ENCODE measurements at regions not wholly inside any gene's neighbourhood (a gene's known extent, or its start where the extent isn't known, plus 50 kb on each side); places are given as distances from the start of the nearest gene placed in this dataset.

DNA sequence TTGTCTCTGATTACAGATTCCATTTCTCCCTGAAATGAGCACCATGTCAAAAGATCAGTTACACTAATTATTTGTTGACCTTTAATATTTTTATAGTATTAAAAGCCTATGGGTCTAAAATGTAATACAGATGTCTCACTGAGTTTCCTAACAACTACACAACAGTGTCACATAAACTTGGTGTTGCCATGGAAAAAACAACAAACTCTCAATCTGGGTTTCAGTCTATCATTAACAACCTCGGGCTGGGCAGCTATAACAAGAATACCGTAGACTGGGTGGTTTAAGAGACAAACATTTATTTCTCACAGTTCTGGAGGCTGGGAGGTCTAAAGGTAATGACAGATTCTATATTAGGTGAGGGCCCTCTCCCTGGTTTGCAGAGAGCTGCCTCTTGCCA lies 407.1 kb downstream of the HNRNPD start:
- H3K9me3 ChIP-seq (ENCODE audit: low read length), result no peaks in the 10 kb centered on the region
- no peaks in the 10 kb centered on the region for H3F3A ChIP-seq (ENCODE audit: insufficient read depth, low read length)
- H4K20me1 ChIP-seq (ENCODE audit: insufficient read depth, low read length), result no peaks in the 10 kb centered on the region
- no peaks in the 10 kb centered on the region for H3K9me2 ChIP-seq (ENCODE audit: low read depth, low read length)
- no peaks in the 10 kb centered on the region for H3K4me1 ChIP-seq (ENCODE audit: insufficient read depth, low read length, severe bottlenecking)
- no peak overlapping the region for H3K27ac ChIP-seq (ENCODE audit: low read depth, low read length, poor library complexity, severe bottlenecking)
- no peak overlapping the region for H3K4me2 ChIP-seq (ENCODE audit: low read length)
- no peak overlapping the region for H2AFZ ChIP-seq (ENCODE audit: low read length)
- no peaks in the 10 kb centered on the region for H3K79me2 ChIP-seq (ENCODE audit: insufficient read depth, low read length)
- no peak overlapping the region for H3K9ac ChIP-seq (ENCODE audit: low read length)
- no peaks in the 10 kb centered on the region for H3K36me3 ChIP-seq (ENCODE audit: insufficient read depth, low read length)
- TF ChIP-seq, protein P1, sequence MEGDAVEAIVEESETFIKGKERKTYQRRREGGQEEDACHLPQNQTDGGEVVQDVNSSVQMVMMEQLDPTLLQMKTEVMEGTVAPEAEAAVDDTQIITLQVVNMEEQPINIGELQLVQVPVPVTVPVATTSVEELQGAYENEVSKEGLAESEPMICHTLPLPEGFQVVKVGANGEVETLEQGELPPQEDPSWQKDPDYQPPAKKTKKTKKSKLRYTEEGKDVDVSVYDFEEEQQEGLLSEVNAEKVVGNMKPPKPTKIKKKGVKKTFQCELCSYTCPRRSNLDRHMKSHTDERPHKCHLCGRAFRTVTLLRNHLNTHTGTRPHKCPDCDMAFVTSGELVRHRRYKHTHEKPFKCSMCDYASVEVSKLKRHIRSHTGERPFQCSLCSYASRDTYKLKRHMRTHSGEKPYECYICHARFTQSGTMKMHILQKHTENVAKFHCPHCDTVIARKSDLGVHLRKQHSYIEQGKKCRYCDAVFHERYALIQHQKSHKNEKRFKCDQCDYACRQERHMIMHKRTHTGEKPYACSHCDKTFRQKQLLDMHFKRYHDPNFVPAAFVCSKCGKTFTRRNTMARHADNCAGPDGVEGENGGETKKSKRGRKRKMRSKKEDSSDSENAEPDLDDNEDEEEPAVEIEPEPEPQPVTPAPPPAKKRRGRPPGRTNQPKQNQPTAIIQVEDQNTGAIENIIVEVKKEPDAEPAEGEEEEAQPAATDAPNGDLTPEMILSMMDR (IDR thresholded peaks at IDR 0.05; ENCODE audit: low read length), result no peak
- no peak for TF ChIP-seq EZH2 (IDR thresholded peaks at IDR 0.05; ENCODE audit: borderline replicate concordance, low read length)
- H3K27me3 ChIP-seq (ENCODE audit: insufficient read depth, low read length), result no peaks in the 10 kb centered on the region
- no peak overlapping the region for H3K4me3 ChIP-seq (ENCODE audit: low read depth, low read length, poor library complexity, severe bottlenecking)

DNA sequence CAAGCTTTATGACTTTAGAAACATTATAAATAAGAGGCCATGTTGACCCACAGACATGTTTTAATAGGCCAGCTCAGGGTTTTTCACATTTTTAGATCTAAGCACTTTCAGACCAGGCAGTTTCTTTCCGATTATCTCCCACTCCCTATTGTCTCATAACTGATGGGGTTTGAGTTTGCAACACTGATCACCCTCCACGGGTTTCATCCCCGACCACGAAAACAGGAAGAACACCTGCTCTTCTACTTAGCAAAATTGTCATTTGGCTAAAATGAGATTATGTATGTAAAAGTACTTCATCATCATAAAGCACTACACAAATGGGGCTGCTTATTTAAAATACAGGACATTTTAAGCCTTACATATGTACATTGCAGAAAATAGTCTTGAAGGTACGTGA lies 407.9 kb downstream of the HNRNPD start:
- Histone ChIP-seq H3K79me2 (ENCODE audit: insufficient read depth, low read length) (no peaks in the 10 kb centered on the region), H4K20me1 (ENCODE audit: insufficient read depth, low read length) (no peaks in the 10 kb centered on the region), H3K27me3 (ENCODE audit: insufficient read depth, low read length) (no peaks in the 10 kb centered on the region), H3K4me1 (ENCODE audit: insufficient read depth, low read length, severe bottlenecking) (no peaks in the 10 kb centered on the region), H3F3A (ENCODE audit: insufficient read depth, low read length) (no peaks in the 10 kb centered on the region), H3K9me2 (ENCODE audit: low read depth, low read length) (no peaks in the 10 kb centered on the region), H3K9ac (ENCODE audit: low read length) (no peak overlapping the region), H2AFZ (ENCODE audit: low read length) (no peak overlapping the region), H3K4me3 (ENCODE audit: low read depth, low read length, poor library complexity, severe bottlenecking) (no peak overlapping the region), H3K36me3 (ENCODE audit: insufficient read depth, low read length) (no peaks in the 10 kb centered on the region), H3K9me3 (ENCODE audit: low read length) (no peaks in the 10 kb centered on the region), H3K4me2 (ENCODE audit: low read length) (no peak overlapping the region), H3K27ac (ENCODE audit: low read depth, low read length, poor library complexity, severe bottlenecking) (no peak overlapping the region)
- TF ChIP-seq EZH2 (IDR thresholded peaks at IDR 0.05; ENCODE audit: borderline replicate concordance, low read length), result no peak

DNA sequence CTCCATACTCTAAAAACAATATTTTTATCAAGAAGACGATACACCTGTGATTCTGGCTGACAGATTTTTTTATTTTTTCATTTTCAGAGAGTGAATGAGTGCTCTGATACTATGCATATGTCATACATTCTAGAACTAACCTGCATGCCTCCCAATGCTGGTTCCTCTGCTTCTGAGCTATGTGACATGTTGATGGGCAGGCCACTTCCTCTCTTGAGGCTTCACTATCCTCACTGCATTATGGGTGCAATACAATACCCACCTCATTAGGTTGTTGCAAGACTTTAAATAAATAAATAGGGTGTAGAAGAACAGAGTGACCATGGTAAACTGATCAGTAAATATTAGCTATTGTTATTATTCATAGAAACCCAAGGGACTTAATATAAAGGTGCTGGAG lies 408.3 kb downstream of the HNRNPD start:
- H4K20me1 ChIP-seq (ENCODE audit: insufficient read depth, low read length), result no peaks in the 10 kb centered on the region
- no peak overlapping the region for H3K27ac ChIP-seq (ENCODE audit: low read depth, low read length, poor library complexity, severe bottlenecking)
- H3K36me3 ChIP-seq (ENCODE audit: insufficient read depth, low read length), result no peaks in the 10 kb centered on the region
- H2AFZ ChIP-seq (ENCODE audit: low read length), result no peak overlapping the region
- no peaks in the 10 kb centered on the region for H3K9me3 ChIP-seq (ENCODE audit: low read length)
- H3K9ac ChIP-seq (ENCODE audit: low read length), result no peak overlapping the region
- no peak overlapping the region for H3K4me3 ChIP-seq (ENCODE audit: low read depth, low read length, poor library complexity, severe bottlenecking)
- H3K4me1 ChIP-seq (ENCODE audit: insufficient read depth, low read length, severe bottlenecking), result no peaks in the 10 kb centered on the region
- H3K9me2 ChIP-seq (ENCODE audit: low read depth, low read length), result no peaks in the 10 kb centered on the region
- no peaks in the 10 kb centered on the region for H3F3A ChIP-seq (ENCODE audit: insufficient read depth, low read length)
- no peaks in the 10 kb centered on the region for H3K27me3 ChIP-seq (ENCODE audit: insufficient read depth, low read length)
- no peak overlapping the region for H3K4me2 ChIP-seq (ENCODE audit: low read length)
- H3K79me2 ChIP-seq (ENCODE audit: insufficient read depth, low read length), result no peaks in the 10 kb centered on the region
- TF ChIP-seq EZH2 (IDR thresholded peaks at IDR 0.05; ENCODE audit: borderline replicate concordance, low read length), result no peak
- TF ChIP-seq, protein P1 (IDR thresholded peaks at IDR 0.05; ENCODE audit: low read length), result no peak

DNA sequence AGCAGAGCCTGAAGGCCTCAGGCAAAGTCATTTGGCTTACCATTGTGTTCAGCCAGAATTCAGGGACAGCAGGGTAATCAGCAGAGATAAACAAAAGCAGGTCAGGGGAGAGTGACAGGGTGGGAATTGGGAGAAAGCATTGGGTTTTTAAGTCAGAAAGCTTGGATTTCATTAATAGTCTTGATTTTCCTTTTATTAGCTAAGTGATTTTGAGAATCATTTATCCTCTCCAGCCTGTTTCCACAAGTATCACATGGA lies 410.1 kb downstream of the HNRNPD start:
- H3K9me2 ChIP-seq (ENCODE audit: low read depth, low read length), result no peaks in the 10 kb centered on the region
- H3K4me3 ChIP-seq (ENCODE audit: low read depth, low read length, poor library complexity, severe bottlenecking), result no peak overlapping the region
- H2AFZ ChIP-seq (ENCODE audit: low read length), result no peak overlapping the region
- H3K36me3 ChIP-seq (ENCODE audit: insufficient read depth, low read length), result no peaks in the 10 kb centered on the region
- no peak overlapping the region for H3K4me2 ChIP-seq (ENCODE audit: low read length)
- no peaks in the 10 kb centered on the region for H3K4me1 ChIP-seq (ENCODE audit: insufficient read depth, low read length, severe bottlenecking)
- TF ChIP-seq EZH2 (IDR thresholded peaks at IDR 0.05; ENCODE audit: borderline replicate concordance, low read length), result no peak
- TF ChIP-seq, protein P1 (IDR thresholded peaks at IDR 0.05; ENCODE audit: low read length), result no peak
- H3K27ac ChIP-seq (ENCODE audit: low read depth, low read length, poor library complexity, severe bottlenecking), result no peak overlapping the region
- H3K79me2 ChIP-seq (ENCODE audit: insufficient read depth, low read length), result no peaks in the 10 kb centered on the region
- no peak overlapping the region for H3K9ac ChIP-seq (ENCODE audit: low read length)
- H3K27me3 ChIP-seq (ENCODE audit: insufficient read depth, low read length), result no peaks in the 10 kb centered on the region
- no peaks in the 10 kb centered on the region for H3K9me3 ChIP-seq (ENCODE audit: low read length)
- no peaks in the 10 kb centered on the region for H3F3A ChIP-seq (ENCODE audit: insufficient read depth, low read length)
- H4K20me1 ChIP-seq (ENCODE audit: insufficient read depth, low read length), result no peaks in the 10 kb centered on the region

All from OCI-LY1 (cell line).